DOHH2 (cell line): ENCODE measurements at regions not wholly inside any gene's neighbourhood (a gene's known extent, or its start where the extent isn't known, plus 50 kb on each side); places are given as distances from the start of the nearest gene placed in this dataset.

Experiments used
- H3F3A ChIP-seq: fragments of 200-600 bp; sonication (generic), shearing (Covaris generic); 2 replicates; pipeline ENCODE4 v1.6.0; 2016; ENCODE audit warnings: antibody characterized with exemption, mild to moderate bottlenecking; ENCODE audit not compliant: control insufficient read depth, insufficient read depth
- H3K27ac ChIP-seq: fragments of 200-600 bp; sonication (generic); 2 replicates; pipeline ENCODE4 v1.5.1; 2014; ENCODE audit warnings: low read depth, mild to moderate bottlenecking, low read length, moderate library complexity
- H3K27me3 ChIP-seq: fragments of 200-600 bp; sonication (generic); 2 replicates; pipeline ENCODE4 v1.6.1; 2014; ENCODE audit warnings: mild to moderate bottlenecking, low read length, mixed read lengths; ENCODE audit not compliant: control insufficient read depth
- H3K36me3 ChIP-seq: fragments of 200-600 bp; sonication (generic); 2 replicates; pipeline ENCODE4 v1.6.1; 2014; ENCODE audit warnings: mild to moderate bottlenecking, low read length, moderate library complexity, mixed read lengths; ENCODE audit not compliant: control insufficient read depth
- H3K4me1 ChIP-seq: fragments of 200-600 bp; sonication (generic); 2 replicates; pipeline ENCODE4 v1.6.1; 2014; ENCODE audit warnings: mild to moderate bottlenecking, low read length, mixed read lengths; ENCODE audit not compliant: control insufficient read depth
- H3K4me2 ChIP-seq: fragments of 200-600 bp; sonication (generic); 2 replicates; pipeline ENCODE4 v1.6.0; 2014; ENCODE audit warnings: mild to moderate bottlenecking, low read length, moderate library complexity
- H3K4me3 ChIP-seq: fragments of 200-600 bp; sonication (generic); 2 replicates; pipeline ENCODE4 v1.5.1; 2014; ENCODE audit warnings: mild to moderate bottlenecking, low read length, mixed read lengths
- H3K79me2 ChIP-seq: fragments of 200-600 bp; sonication (generic); 2 replicates; pipeline ENCODE4 v1.6.1; 2014; ENCODE audit warnings: mild to moderate bottlenecking, low read length, mixed read lengths; ENCODE audit not compliant: control insufficient read depth
- H3K9me2 ChIP-seq: fragments of 200-600 bp; sonication (generic); replicated peaks from 2 replicates; pipeline ENCODE4 v1.6.1; 2014; ENCODE audit warnings: mild to moderate bottlenecking, low read length, mixed read lengths; ENCODE audit not compliant: control insufficient read depth
- H3K9me3 ChIP-seq: fragments of 200-600 bp; sonication (generic); 2 replicates; pipeline ENCODE4 v1.6.1; 2014; ENCODE audit warnings: antibody characterized with exemption, low read length, mixed read lengths; ENCODE audit not compliant: control insufficient read depth, insufficient read depth
- H4K20me1 ChIP-seq: fragments of 200-600 bp; sonication (generic); 2 replicates; pipeline ENCODE4 v1.6.0; 2014; ENCODE audit warnings: low read depth, mild to moderate bottlenecking, antibody characterized with exemption, low read length, moderate library complexity; ENCODE audit not compliant: control insufficient read depth, insufficient read depth
- EZH2phosphoT487 ChIP-seq: fragments of 200-600 bp; sonication (generic); IDR thresholded peaks from 2 replicates; pipeline ENCODE4 v1.6.1; 2017; ENCODE audit warnings: borderline replicate concordance, mild to moderate bottlenecking, antibody characterized with exemption, low read length, moderate library complexity, mixed read lengths
- TF ChIP-seq, protein P1 (sequence below): fragments of 200-600 bp; sonication (generic); IDR thresholded peaks from one replicate; pipeline ENCODE4 v1.5.1; 2014; ENCODE audit warnings: antibody characterized with exemption, mild to moderate bottlenecking, low read depth, low read length; ENCODE audit not compliant: poor library complexity, severe bottlenecking

DNA sequence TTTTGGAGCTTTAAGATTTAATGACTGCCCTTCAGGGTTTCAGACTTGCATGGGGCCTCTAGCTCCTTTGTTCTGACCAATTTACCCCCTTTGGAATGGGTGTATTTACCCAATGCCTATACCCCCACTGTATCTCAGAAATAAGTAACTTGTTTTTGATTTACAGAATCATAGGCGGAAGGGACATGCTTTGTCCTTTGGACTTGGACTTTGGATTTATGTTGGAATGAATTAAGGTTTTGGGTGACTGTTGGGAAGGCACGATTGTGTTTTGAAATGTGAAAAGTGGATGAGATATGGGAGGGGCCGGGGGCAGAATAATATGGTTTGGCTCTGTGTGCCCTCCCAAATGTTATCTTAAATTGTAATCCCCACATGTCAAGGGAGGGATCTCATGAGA is 1824.7 kb downstream of the PCDH7 start:
- Histone ChIP-seq H4K20me1 (no peaks in the 10 kb centered on the region), H3K27ac (no peak overlapping the region), H3K27me3 (no peaks in the 10 kb centered on the region), H3K4me1 (peaks cover 6% of the 10 kb centered on the region), H3K9me3 (peaks cover 3% of the 10 kb centered on the region; the same call in 1 of the 2 replicates), H3K4me3 (no peak overlapping the region), H3F3A (no peaks in the 10 kb centered on the region), H3K79me2 (no peaks in the 10 kb centered on the region), H3K9me2 (no peaks in the 10 kb centered on the region), H3K4me2 (no peak overlapping the region), H3K36me3 (no peaks in the 10 kb centered on the region)
- TF ChIP-seq, protein P1, sequence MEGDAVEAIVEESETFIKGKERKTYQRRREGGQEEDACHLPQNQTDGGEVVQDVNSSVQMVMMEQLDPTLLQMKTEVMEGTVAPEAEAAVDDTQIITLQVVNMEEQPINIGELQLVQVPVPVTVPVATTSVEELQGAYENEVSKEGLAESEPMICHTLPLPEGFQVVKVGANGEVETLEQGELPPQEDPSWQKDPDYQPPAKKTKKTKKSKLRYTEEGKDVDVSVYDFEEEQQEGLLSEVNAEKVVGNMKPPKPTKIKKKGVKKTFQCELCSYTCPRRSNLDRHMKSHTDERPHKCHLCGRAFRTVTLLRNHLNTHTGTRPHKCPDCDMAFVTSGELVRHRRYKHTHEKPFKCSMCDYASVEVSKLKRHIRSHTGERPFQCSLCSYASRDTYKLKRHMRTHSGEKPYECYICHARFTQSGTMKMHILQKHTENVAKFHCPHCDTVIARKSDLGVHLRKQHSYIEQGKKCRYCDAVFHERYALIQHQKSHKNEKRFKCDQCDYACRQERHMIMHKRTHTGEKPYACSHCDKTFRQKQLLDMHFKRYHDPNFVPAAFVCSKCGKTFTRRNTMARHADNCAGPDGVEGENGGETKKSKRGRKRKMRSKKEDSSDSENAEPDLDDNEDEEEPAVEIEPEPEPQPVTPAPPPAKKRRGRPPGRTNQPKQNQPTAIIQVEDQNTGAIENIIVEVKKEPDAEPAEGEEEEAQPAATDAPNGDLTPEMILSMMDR = no peak
- TF ChIP-seq EZH2phosphoT487 = no peak

DNA sequence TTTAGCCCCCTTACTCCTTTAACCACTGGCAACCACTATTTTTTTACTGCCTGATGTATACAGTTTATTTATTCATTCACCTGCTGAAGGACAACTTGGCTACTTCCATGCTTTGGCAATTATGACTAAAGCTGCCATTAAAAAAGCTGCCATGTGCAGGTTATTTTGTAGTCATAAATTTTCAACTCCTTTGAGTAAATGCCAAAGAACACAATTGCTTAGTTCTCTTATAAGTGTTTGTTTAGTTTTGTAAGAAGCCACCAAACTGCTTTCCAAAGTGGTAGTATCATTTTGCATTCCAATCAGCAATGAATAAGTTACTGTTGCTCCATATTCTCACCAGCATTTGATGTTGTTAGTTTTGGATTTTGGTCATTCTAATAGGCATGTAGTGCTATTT is 1831.8 kb downstream of the PCDH7 start:
- H3K4me2 ChIP-seq = no peak overlapping the region
- H3K4me3 ChIP-seq = no peak overlapping the region
- H3K36me3 ChIP-seq = no peaks in the 10 kb centered on the region
- H3K9me3 ChIP-seq = no peaks in the 10 kb centered on the region
- no peaks in the 10 kb centered on the region for H4K20me1 ChIP-seq
- no peaks in the 10 kb centered on the region for H3K27me3 ChIP-seq
- H3K4me1 ChIP-seq = no peaks in the 10 kb centered on the region
- H3K79me2 ChIP-seq = no peaks in the 10 kb centered on the region
- no peak overlapping the region for H3K27ac ChIP-seq
- H3K9me2 ChIP-seq = no peaks in the 10 kb centered on the region
- TF ChIP-seq, protein P1 = no peak
- TF ChIP-seq EZH2phosphoT487 = no peak
- no peaks in the 10 kb centered on the region for H3F3A ChIP-seq

DNA sequence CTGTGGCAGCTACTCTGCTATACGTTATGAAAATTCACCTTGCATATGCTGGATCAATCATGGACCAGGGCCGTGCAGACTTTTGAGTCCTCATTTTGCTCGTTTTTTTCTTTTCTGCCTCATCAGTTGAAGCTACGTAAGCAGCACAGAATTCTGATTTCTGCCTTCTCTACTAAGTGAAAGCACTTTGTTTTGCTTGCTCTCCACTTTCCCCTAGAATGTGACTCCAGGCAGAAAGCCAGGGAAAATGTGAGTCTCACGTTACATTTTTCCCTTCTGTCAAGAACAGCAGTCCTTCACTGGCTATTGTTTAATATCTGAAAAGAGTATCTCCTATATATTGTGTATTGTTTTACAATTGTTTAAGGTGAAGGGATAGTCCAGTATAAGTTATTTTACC is 1840.1 kb downstream of the PCDH7 start:
- H3K9me3 ChIP-seq = peaks cover 6% of the 10 kb centered on the region; the same call in 1 of the 2 replicates
- H3F3A ChIP-seq = no peaks in the 10 kb centered on the region
- no peaks in the 10 kb centered on the region for H3K79me2 ChIP-seq
- H3K27me3 ChIP-seq = no peaks in the 10 kb centered on the region
- peaks cover 13% of the 10 kb centered on the region for H3K4me1 ChIP-seq
- no peak overlapping the region for H3K4me3 ChIP-seq
- TF ChIP-seq, protein P1 = no peak
- no peak for TF ChIP-seq EZH2phosphoT487
- H3K36me3 ChIP-seq = peaks cover 3% of the 10 kb centered on the region; the same call in 1 of the 2 replicates
- no peak overlapping the region for H3K4me2 ChIP-seq
- H3K27ac ChIP-seq = no peak overlapping the region
- H4K20me1 ChIP-seq = no peaks in the 10 kb centered on the region
- no peaks in the 10 kb centered on the region for H3K9me2 ChIP-seq
